Stomach (tissue), 4 donors: ENCODE measurements at regions not wholly inside any gene's neighbourhood (a gene's known extent, or its start where the extent isn't known, plus 50 kb on each side); places are given as distances from the start of the nearest gene placed in this dataset.

Experiments used
- POLR2A ChIP-seq, 4 donors: fragments of 450-650 bp; IDR thresholded peaks; one replicate each; pipeline ENCODE4 v1.6.1; 2016; ENCODE audit warnings: antibody characterized with exemption in 4 of 4, control low read depth in 2 of 4, mild to moderate bottlenecking in 1 of 4, moderate library complexity in 1 of 4
- POLR2AphosphoS5 ChIP-seq, 3 donors: sonication (generic); formaldehyde crosslinking; IDR thresholded peaks; one replicate each; pipeline ENCODE4 v1.6.1; 2016; ENCODE audit warnings: antibody characterized with exemption in 3 of 3
- TF ChIP-seq, protein P1 (sequence below), 7 experiments: fragments of 450-650 bp in 4 of 7; fragments of 200-600 bp in 3 of 7; sonication (generic) in 3 of 7; IDR thresholded peaks; one replicate each; pipeline ENCODE4 v1.5.1; 2016 to 2019; ENCODE audit warnings: antibody characterized with exemption in 7 of 7, control low read depth in 2 of 7, mild to moderate bottlenecking in 1 of 7

DNA sequence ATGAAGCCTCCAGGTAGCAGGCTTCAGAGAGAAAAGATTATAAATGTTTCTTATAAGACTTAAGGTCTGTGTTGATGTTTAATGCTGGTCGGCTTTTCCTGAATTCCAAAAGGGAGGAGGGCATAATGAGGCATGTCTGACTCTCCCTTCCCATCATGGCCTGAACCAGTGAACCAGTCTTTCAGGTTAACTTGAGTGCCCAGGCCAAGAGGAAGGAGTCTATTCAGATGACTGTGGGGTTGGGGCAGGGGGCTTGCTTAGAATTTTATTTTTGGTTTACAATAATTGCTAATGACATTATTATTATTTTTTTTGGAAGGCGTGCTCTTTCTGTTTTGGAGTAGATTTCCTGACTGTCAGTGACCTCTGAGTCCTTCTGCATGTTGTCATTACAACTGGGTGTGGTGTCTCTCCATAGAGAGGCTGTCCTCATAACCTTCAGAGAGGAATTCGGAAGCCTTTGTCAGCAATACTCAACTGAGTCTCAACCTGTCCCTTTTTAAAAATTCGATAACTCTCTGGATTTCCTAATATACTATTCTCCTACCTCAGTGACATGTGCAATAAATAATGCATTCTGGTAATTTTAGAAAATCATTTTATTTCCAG, 275.1 kb upstream of the CXCR4 start:
- TF ChIP-seq POLR2A (IDR thresholded peaks at IDR 0.05) (no peak), POLR2AphosphoS5 (IDR thresholded peaks at IDR 0.05) (no peak)
- TF ChIP-seq, protein P1, sequence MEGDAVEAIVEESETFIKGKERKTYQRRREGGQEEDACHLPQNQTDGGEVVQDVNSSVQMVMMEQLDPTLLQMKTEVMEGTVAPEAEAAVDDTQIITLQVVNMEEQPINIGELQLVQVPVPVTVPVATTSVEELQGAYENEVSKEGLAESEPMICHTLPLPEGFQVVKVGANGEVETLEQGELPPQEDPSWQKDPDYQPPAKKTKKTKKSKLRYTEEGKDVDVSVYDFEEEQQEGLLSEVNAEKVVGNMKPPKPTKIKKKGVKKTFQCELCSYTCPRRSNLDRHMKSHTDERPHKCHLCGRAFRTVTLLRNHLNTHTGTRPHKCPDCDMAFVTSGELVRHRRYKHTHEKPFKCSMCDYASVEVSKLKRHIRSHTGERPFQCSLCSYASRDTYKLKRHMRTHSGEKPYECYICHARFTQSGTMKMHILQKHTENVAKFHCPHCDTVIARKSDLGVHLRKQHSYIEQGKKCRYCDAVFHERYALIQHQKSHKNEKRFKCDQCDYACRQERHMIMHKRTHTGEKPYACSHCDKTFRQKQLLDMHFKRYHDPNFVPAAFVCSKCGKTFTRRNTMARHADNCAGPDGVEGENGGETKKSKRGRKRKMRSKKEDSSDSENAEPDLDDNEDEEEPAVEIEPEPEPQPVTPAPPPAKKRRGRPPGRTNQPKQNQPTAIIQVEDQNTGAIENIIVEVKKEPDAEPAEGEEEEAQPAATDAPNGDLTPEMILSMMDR (IDR thresholded peaks at IDR 0.05) = no peak
